ENCODE measurements at regions not wholly inside any gene's neighbourhood (a gene's known extent, or its start where the extent isn't known, plus 50 kb on each side); places are given as distances from the start of the nearest gene placed in this dataset.
A peak's percentile ranks its signal among the peaks of the same experiment; 100 is the strongest.

DNA sequence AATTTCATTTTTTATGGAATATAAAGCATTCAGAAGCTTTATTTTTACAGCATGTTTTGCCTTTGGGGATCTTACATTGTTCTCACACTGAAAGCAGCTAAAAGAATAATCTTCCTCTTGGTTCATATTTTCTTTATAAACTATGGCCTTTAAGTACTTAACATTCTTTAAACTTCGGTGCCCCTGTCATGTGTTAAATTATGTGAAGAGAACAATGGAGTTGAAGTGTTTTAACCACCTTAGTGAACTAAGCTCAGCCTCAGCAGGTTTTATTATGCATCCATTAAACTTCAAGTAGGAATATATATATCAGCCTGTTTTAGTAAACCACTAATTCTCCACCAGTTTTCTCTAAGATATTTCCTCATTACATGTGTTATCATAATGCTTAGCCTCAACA, 371.4 kb upstream of the CDH18 start:
- TF ChIP-seq, protein P1, sequence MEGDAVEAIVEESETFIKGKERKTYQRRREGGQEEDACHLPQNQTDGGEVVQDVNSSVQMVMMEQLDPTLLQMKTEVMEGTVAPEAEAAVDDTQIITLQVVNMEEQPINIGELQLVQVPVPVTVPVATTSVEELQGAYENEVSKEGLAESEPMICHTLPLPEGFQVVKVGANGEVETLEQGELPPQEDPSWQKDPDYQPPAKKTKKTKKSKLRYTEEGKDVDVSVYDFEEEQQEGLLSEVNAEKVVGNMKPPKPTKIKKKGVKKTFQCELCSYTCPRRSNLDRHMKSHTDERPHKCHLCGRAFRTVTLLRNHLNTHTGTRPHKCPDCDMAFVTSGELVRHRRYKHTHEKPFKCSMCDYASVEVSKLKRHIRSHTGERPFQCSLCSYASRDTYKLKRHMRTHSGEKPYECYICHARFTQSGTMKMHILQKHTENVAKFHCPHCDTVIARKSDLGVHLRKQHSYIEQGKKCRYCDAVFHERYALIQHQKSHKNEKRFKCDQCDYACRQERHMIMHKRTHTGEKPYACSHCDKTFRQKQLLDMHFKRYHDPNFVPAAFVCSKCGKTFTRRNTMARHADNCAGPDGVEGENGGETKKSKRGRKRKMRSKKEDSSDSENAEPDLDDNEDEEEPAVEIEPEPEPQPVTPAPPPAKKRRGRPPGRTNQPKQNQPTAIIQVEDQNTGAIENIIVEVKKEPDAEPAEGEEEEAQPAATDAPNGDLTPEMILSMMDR (IDR thresholded peaks at IDR 0.05), result no peak
- Histone ChIP-seq H3K36me3 (ENCODE audit: control insufficient read depth, insufficient read depth, low read length) (no peaks in the 10 kb centered on the region), H3K4me2 (ENCODE audit: low read length) (no peak overlapping the region), H3K79me2 (no peaks in the 10 kb centered on the region), H2AFZ (no peak overlapping the region), H3K27ac (no peak overlapping the region), H3K4me1 (no peaks in the 10 kb centered on the region), H3K9me3 (ENCODE audit: control insufficient read depth, low read length) (no peaks in the 10 kb centered on the region), H3K9ac (no peak overlapping the region), H3K4me3 (ENCODE audit: low read depth, low read length) (no peak overlapping the region), H3K27me3 (ENCODE audit: control insufficient read depth, insufficient read depth, low read length) (no peaks in the 10 kb centered on the region)

DNA sequence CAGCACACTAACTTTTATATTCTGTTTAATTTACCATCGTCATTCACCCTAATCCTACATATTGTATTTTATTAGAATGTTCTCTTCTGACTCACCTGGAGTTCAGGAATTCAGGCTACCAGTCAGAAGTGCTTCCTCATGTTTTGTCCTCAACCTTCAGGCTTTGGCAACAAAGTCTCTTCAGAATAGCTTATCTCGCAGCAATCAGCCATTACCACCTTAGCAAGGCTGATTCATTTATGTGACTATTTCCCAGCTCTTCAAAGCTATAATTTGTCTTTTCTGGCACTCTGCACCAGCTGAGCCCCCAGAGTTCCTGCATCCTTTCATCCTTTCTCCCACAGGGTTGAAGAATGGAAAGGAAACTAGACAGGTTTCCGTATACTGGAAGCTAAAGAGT, 365.5 kb upstream of the CDH18 start:
- peak overlapping the region; percentile 40 for H3K4me2 ChIP-seq (ENCODE audit: low read length)

DNA sequence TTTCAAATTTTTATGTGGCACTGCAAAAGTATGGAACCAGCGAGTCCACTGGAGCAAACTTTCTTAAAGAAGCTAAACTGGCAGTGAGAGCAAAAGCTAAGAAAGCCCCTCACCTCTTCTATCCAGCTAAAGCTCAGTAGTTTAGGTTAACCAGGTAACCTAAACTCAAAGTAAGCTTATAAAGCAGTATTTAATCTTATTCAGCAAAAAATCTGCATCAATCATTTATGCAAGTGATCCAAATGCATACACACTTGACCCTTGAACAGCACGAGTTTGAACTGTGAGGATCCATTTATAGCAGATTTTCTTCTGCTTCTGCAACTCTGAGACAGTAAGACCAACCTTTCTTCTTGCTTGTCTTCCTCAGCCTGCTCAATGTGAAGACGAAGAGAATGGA, 363.8 kb upstream of the CDH18 start:
- Histone ChIP-seq H3K79me2 (no peaks in the 10 kb centered on the region), H3K9ac (no peak overlapping the region), H3K36me3 (ENCODE audit: control insufficient read depth, insufficient read depth, low read length) (no peaks in the 10 kb centered on the region), H3K4me2 (ENCODE audit: low read length) (no peak overlapping the region), H3K9me3 (ENCODE audit: control insufficient read depth, low read length) (no peaks in the 10 kb centered on the region), H2AFZ (no peak overlapping the region), H3K27me3 (ENCODE audit: control insufficient read depth, insufficient read depth, low read length) (no peaks in the 10 kb centered on the region), H3K4me1 (no peaks in the 10 kb centered on the region), H3K27ac (no peak overlapping the region), H3K4me3 (ENCODE audit: low read depth, low read length) (no peak overlapping the region)
- TF ChIP-seq, protein P1 (IDR thresholded peaks at IDR 0.05), result no peak

More for the DNA sequence above, 365.5 kb upstream of the CDH18 start:
- no peaks in the 10 kb centered on the region for H3K27me3 ChIP-seq (ENCODE audit: control insufficient read depth, insufficient read depth, low read length)
- no peaks in the 10 kb centered on the region for H3K4me1 ChIP-seq
- no peak overlapping the region for H3K27ac ChIP-seq
- H3K79me2 ChIP-seq, result no peaks in the 10 kb centered on the region
- H3K9ac ChIP-seq, result no peak overlapping the region
- no peak overlapping the region for H2AFZ ChIP-seq
- TF ChIP-seq, protein P1 (IDR thresholded peaks at IDR 0.05), result no peak
- no peaks in the 10 kb centered on the region for H3K36me3 ChIP-seq (ENCODE audit: control insufficient read depth, insufficient read depth, low read length)
- H3K4me3 ChIP-seq (ENCODE audit: low read depth, low read length), result no peak overlapping the region
- H3K9me3 ChIP-seq (ENCODE audit: control insufficient read depth, low read length), result no peaks in the 10 kb centered on the region

DNA sequence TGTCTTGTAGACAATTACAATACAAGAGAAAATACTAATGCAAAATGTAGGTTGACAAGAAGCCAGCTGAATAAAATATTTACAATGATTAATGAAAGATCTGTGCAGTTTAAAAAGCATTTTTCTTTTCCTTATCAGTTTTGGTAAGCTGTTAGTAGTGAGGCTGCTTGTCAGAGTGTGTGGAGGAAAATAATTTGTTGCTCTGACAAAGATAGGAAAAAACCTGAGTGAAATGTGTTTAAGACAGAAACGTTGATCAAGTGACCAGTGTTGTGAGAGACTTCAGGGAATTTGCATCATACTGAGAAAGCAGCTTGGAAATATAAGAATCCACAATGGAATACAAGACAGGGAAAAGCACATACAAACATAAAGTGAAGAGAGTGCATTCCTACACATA, 360.3 kb upstream of the CDH18 start:
- Histone ChIP-seq H3K9ac (no peak overlapping the region), H3K27me3 (ENCODE audit: control insufficient read depth, insufficient read depth, low read length) (no peaks in the 10 kb centered on the region), H3K79me2 (no peaks in the 10 kb centered on the region), H3K9me3 (ENCODE audit: control insufficient read depth, low read length) (no peaks in the 10 kb centered on the region), H3K27ac (no peak overlapping the region), H3K4me2 (ENCODE audit: low read length) (no peak overlapping the region), H3K4me3 (ENCODE audit: low read depth, low read length) (no peak overlapping the region), H3K36me3 (ENCODE audit: control insufficient read depth, insufficient read depth, low read length) (no peaks in the 10 kb centered on the region), H3K4me1 (no peaks in the 10 kb centered on the region), H2AFZ (no peak overlapping the region)
- TF ChIP-seq, protein P1 (IDR thresholded peaks at IDR 0.05), result no peak

DNA sequence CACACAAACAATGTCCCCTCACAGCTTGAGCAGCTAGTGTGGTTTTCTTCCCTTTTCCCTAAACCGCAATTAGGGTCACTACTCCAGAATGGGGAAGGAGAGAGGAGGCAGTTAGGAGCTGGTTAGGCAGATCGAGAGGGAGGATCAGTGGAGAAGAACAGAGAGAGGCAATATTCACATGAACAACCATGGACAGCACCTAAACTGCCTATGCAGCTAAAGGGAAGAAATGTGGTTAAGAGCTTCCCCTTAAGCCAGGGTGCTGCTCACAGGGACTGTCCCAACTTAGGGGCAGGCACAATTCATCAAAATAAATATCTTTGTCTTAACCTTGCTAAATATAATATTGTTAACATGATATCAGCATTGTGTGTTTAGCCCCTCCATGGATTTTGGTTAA, 359.3 kb upstream of the CDH18 start:
- TF ChIP-seq, protein P1 (IDR thresholded peaks at IDR 0.05), result no peak
- Histone ChIP-seq H3K4me1 (no peaks in the 10 kb centered on the region), H2AFZ (no peak overlapping the region), H3K9me3 (ENCODE audit: control insufficient read depth, low read length) (no peaks in the 10 kb centered on the region), H3K36me3 (ENCODE audit: control insufficient read depth, insufficient read depth, low read length) (no peaks in the 10 kb centered on the region), H3K4me2 (ENCODE audit: low read length) (no peak overlapping the region), H3K27ac (no peak overlapping the region), H3K9ac (no peak overlapping the region), H3K79me2 (no peaks in the 10 kb centered on the region), H3K4me3 (ENCODE audit: low read depth, low read length) (no peak overlapping the region), H3K27me3 (ENCODE audit: control insufficient read depth, insufficient read depth, low read length) (no peaks in the 10 kb centered on the region)
